ENCODE measurements at regions not wholly inside any gene's neighbourhood (a gene's known extent, or its start where the extent isn't known, plus 50 kb on each side); places are given as distances from the start of the nearest gene placed in this dataset.

GRCh38 chr13:75919660-75920199 is 283.6 kb downstream of the LMO7 start:
- Histone ChIP-seq H2BK120ac (ENCODE audit: low read depth, low read length, poor library complexity, severe bottlenecking) (no peak overlapping the region), H2BK15ac (ENCODE audit: low read depth, low read length) (no peak overlapping the region), H2BK20ac (ENCODE audit: low read depth, low read length, poor library complexity, severe bottlenecking) (no peak overlapping the region), H3K9ac (ENCODE audit: extremely low read depth, insufficient read length, low read length) (no peak overlapping the region), H4K8ac (replicated peaks; ENCODE audit: insufficient read length, low read depth, low read length) (no peak overlapping the region), H4K20me1 (ENCODE audit: control insufficient read depth, insufficient read depth, insufficient read length) (no peaks in the 10 kb centered on the region), H3K23me2 (ENCODE audit: insufficient read length, low read depth, low read length, poor library complexity, severe bottlenecking) (no peaks in the 10 kb centered on the region), H3K79me1 (ENCODE audit: insufficient read depth, low read depth, low read length, poor library complexity, severe bottlenecking) (no peaks in the 10 kb centered on the region), H3K27ac (ENCODE audit: insufficient read length, low read depth, low read length) (no peak overlapping the region), H3K79me2 (ENCODE audit: insufficient read depth, low read length) (no peaks in the 10 kb centered on the region), H3K56ac (ENCODE audit: insufficient read length, low read depth, low read length) (no peak overlapping the region), H4K5ac (ENCODE audit: insufficient read length, low read depth, low read length) (no peak overlapping the region), H3K14ac (ENCODE audit: insufficient read depth, low read length) (no peak overlapping the region), H3K4me2 (ENCODE audit: insufficient read depth, insufficient read length, low read length) (no peak overlapping the region), H4K91ac (ENCODE audit: insufficient read length, low read depth, low read length) (no peak overlapping the region), H3K27me3 (ENCODE audit: insufficient read depth, low read length) (no peaks in the 10 kb centered on the region), H3K18ac (ENCODE audit: insufficient read length, low read depth, low read length) (no peak overlapping the region), H3K4ac (ENCODE audit: low read depth, low read length) (no peak overlapping the region), H3K9me3 (ENCODE audit: control insufficient read depth, low read depth, low read length) (no peaks in the 10 kb centered on the region), H3K23ac (ENCODE audit: insufficient read length, low read depth, low read length) (no peak overlapping the region), H2BK12ac (ENCODE audit: insufficient read length, low read depth, low read length) (no peak overlapping the region), H3T11ph (ENCODE audit: low read length) (no peak overlapping the region), H2AK5ac (ENCODE audit: insufficient read length, low read length) (no peak overlapping the region), H3K4me1 (ENCODE audit: insufficient read depth, low read length) (no peaks in the 10 kb centered on the region), H2BK5ac (ENCODE audit: insufficient read length, low read length) (no peak overlapping the region), H2AFZ (ENCODE audit: low read length) (no peak overlapping the region)
- H3K27me3 Mint-ChIP-seq (ENCODE audit: low read depth) = no peaks in the 10 kb centered on the region
- no peak overlapping the region for H3K27ac Mint-ChIP-seq
- H3K9me3 Mint-ChIP-seq = no peaks in the 10 kb centered on the region
- no CpG with 5 or more reads among the region's 2 CpGs for WGBS (ENCODE audit: extremely low coverage, insufficient read length, low lambda C conversion rate)
- H3K4me3 Mint-ChIP-seq = no peak overlapping the region
- TF ChIP-seq CTCF (conservative IDR thresholded peaks at IDR 0.05) = no peak
- H3K36me3 Mint-ChIP-seq (ENCODE audit: insufficient read depth in 1 of 3, low read depth in 3 of 3) = no peaks in the 10 kb centered on the region
- DNase-seq = no peak
- no peaks in the 10 kb centered on the region for H3K4me1 Mint-ChIP-seq
